Chondrocyte (in vitro differentiated cells): ENCODE measurements at regions not wholly inside any gene's neighbourhood (a gene's known extent, or its start where the extent isn't known, plus 50 kb on each side); places are given as distances from the start of the nearest gene placed in this dataset.

Experiments
- DNase-seq: peaks from one replicate; pipeline ENCODE4 v3.0.0; 2021; ENCODE audit warnings: mixed read lengths, low spot score
- H3K27ac Mint-ChIP-seq: one replicate; pipeline ENCODE4 v1.8.0; 2021; ENCODE audit warnings: mild to moderate bottlenecking, moderate library complexity, mixed read lengths; ENCODE audit not compliant: unreplicated experiment
- H3K27me3 Mint-ChIP-seq: 2 replicates; pipeline ENCODE4 v1.8.0; 2021; ENCODE audit warnings: low read depth, mixed read lengths
- H3K36me3 Mint-ChIP-seq: 2 replicates; pipeline ENCODE4 v1.8.0; 2021; ENCODE audit warnings: low read depth, mixed read lengths
- H3K4me1 Mint-ChIP-seq: 2 replicates; pipeline ENCODE4 v1.8.0; 2021; ENCODE audit warnings: low read depth, mild to moderate bottlenecking, mixed read lengths
- H3K4me3 Mint-ChIP-seq: one replicate; pipeline ENCODE4 v1.8.0; 2021; ENCODE audit warnings: mild to moderate bottlenecking, moderate library complexity, mixed read lengths; ENCODE audit not compliant: unreplicated experiment
- H3K9me3 Mint-ChIP-seq: 2 replicates; pipeline ENCODE4 v1.8.0; 2021; ENCODE audit warnings: low read depth, mixed read lengths
- CTCF ChIP-seq: fragments of 200-600 bp; sonication (generic); IDR thresholded peaks from 2 replicates; pipeline ENCODE4 v1.5.0; 2021; ENCODE audit warnings: antibody characterized with exemption, mild to moderate bottlenecking, moderate library complexity

- no peaks in the 10 kb centered on the region for H3K36me3 Mint-ChIP-seq
- H3K27ac Mint-ChIP-seq, result no peak overlapping the region
- no peak for DNase-seq
- no peaks in the 10 kb centered on the region for H3K4me1 Mint-ChIP-seq
- TF ChIP-seq CTCF, result no peak
- H3K4me3 Mint-ChIP-seq, result no peak overlapping the region
- peaks cover 3% of the 10 kb centered on the region for H3K27me3 Mint-ChIP-seq
- H3K9me3 Mint-ChIP-seq, result no peaks in the 10 kb centered on the region
These were observed 73.0 kb upstream of the PJA1 start for GRCh38 chrX:69238114-69238886.

- no peak for DNase-seq
- peaks cover 2% of the 10 kb centered on the region for H3K9me3 Mint-ChIP-seq
- H3K27ac Mint-ChIP-seq, result no peak overlapping the region
- TF ChIP-seq CTCF, result no peak
- H3K36me3 Mint-ChIP-seq, result no peaks in the 10 kb centered on the region
- H3K4me3 Mint-ChIP-seq, result no peak overlapping the region
- no peaks in the 10 kb centered on the region for H3K27me3 Mint-ChIP-seq
- H3K4me1 Mint-ChIP-seq, result no peaks in the 10 kb centered on the region
These were observed 72.0 kb upstream of the PJA1 start for GRCh38 chrX:69237236-69237635.

GRCh38 chrX:69236641-69237040 is 71.4 kb upstream of the PJA1 start:
- no peak overlapping the region for H3K27ac Mint-ChIP-seq
- no peaks in the 10 kb centered on the region for H3K4me1 Mint-ChIP-seq
- H3K27me3 Mint-ChIP-seq, result no peaks in the 10 kb centered on the region
- no peaks in the 10 kb centered on the region for H3K36me3 Mint-ChIP-seq
- TF ChIP-seq CTCF, result no peak
- no peak overlapping the region for H3K4me3 Mint-ChIP-seq
- DNase-seq, result no peak
- peaks cover 2% of the 10 kb centered on the region for H3K9me3 Mint-ChIP-seq

- no peak for TF ChIP-seq CTCF
- Mint-ChIP-seq H3K36me3 (no peaks in the 10 kb centered on the region), H3K4me1 (no peaks in the 10 kb centered on the region), H3K27ac (no peak overlapping the region), H3K4me3 (no peak overlapping the region), H3K9me3 (peaks cover 2% of the 10 kb centered on the region), H3K27me3 (no peaks in the 10 kb centered on the region)
- no peak for DNase-seq
These were observed 69.4 kb upstream of the PJA1 start for GRCh38 chrX:69234624-69235023.

- no peak overlapping the region for H3K27ac Mint-ChIP-seq
- peaks cover 3% of the 10 kb centered on the region for H3K9me3 Mint-ChIP-seq
- no peaks in the 10 kb centered on the region for H3K27me3 Mint-ChIP-seq
- no peaks in the 10 kb centered on the region for H3K4me1 Mint-ChIP-seq
- H3K4me3 Mint-ChIP-seq, result no peak overlapping the region
- TF ChIP-seq CTCF, result no peak
- no peak for DNase-seq
- H3K36me3 Mint-ChIP-seq, result no peaks in the 10 kb centered on the region
These were observed 67.7 kb upstream of the PJA1 start for GRCh38 chrX:69232945-69233344.
